CD4-positive, CD25-positive, alpha-beta regulatory T cell (primary cell): ENCODE measurements at regions not wholly inside any gene's neighbourhood (a gene's known extent, or its start where the extent isn't known, plus 50 kb on each side); places are given as distances from the start of the nearest gene placed in this dataset.

Experiments
- ATAC-seq, 2 donors: fragments of 150-1000 bp; cut with Tn5 transposase; one replicate each; pipeline ENCODE4 v1.10.0; 2021; ENCODE audit warnings: low read depth in 2 of 2, moderate number of reproducible peaks in 2 of 2, moderate library complexity in 1 of 2
- DNase-seq, 3 donors: peaks; one replicate each; pipeline versions ENCODE4 v3.0.0 to v3.0.0-alpha.2; 2012 to 2022; ENCODE audit warnings: mixed read lengths in 1 of 3
- H3K27ac ChIP-seq: one replicate; pipeline ENCODE4 v1.7.0; 2013; ENCODE audit warnings: mild to moderate bottlenecking, low read length; ENCODE audit not compliant: insufficient read depth, poor library complexity, severe bottlenecking
- H3K27me3 ChIP-seq: one replicate; pipeline ENCODE4 v1.7.0; 2013; ENCODE audit warnings: low read length; ENCODE audit not compliant: control insufficient read depth, insufficient read depth
- H3K36me3 ChIP-seq: one replicate; pipeline ENCODE4 v1.7.0; 2013; ENCODE audit warnings: mild to moderate bottlenecking, low read length, moderate library complexity; ENCODE audit not compliant: control insufficient read depth, insufficient read depth
- H3K4me1 ChIP-seq: 2 replicates; pipeline ENCODE4 v1.7.0; 2013; ENCODE audit warnings: mild to moderate bottlenecking, low read length; ENCODE audit not compliant: insufficient read depth, control insufficient read depth, poor library complexity, severe bottlenecking
- H3K4me3 ChIP-seq: one replicate; pipeline ENCODE4 v1.7.0; 2013; ENCODE audit warnings: low read depth, mild to moderate bottlenecking, low read length, moderate library complexity
- H3K9me3 ChIP-seq, 2 experiments: 1 replicate in 1 of 2; 2 replicates in 1 of 2; pipeline ENCODE4 v1.7.0; 2013; ENCODE audit warnings: low read length in 2 of 2, mild to moderate bottlenecking in 1 of 2, moderate library complexity in 1 of 2; ENCODE audit not compliant: control insufficient read depth in 2 of 2
- H3K27ac Mint-ChIP-seq, 3 donors: one replicate each; pipeline ENCODE4 v1.8.0; 2020 to 2022; ENCODE audit warnings: mild to moderate bottlenecking in 3 of 3, mixed read lengths in 3 of 3, moderate library complexity in 2 of 3
- H3K27me3 Mint-ChIP-seq: one replicate; pipeline ENCODE4 v1.8.0; 2022; ENCODE audit warnings: mild to moderate bottlenecking, mixed read lengths
- H3K36me3 Mint-ChIP-seq: one replicate; pipeline ENCODE4 v1.8.0; 2020; ENCODE audit warnings: mixed read lengths
- H3K4me1 Mint-ChIP-seq, 4 donors: one replicate each; pipeline ENCODE4 v1.8.0; 2020 to 2022; ENCODE audit warnings: mixed read lengths in 4 of 4, mild to moderate bottlenecking in 1 of 4
- H3K4me3 Mint-ChIP-seq, 4 donors: one replicate each; pipeline ENCODE4 v1.8.0; 2020 to 2022; ENCODE audit warnings: mild to moderate bottlenecking in 4 of 4, mixed read lengths in 4 of 4, moderate library complexity in 3 of 4
- H3K9me3 Mint-ChIP-seq, 7 donors: one replicate each; pipeline ENCODE4 v1.8.0; 2020 to 2022; ENCODE audit warnings: mixed read lengths in 7 of 7, mild to moderate bottlenecking in 3 of 7, moderate library complexity in 2 of 7

DNA sequence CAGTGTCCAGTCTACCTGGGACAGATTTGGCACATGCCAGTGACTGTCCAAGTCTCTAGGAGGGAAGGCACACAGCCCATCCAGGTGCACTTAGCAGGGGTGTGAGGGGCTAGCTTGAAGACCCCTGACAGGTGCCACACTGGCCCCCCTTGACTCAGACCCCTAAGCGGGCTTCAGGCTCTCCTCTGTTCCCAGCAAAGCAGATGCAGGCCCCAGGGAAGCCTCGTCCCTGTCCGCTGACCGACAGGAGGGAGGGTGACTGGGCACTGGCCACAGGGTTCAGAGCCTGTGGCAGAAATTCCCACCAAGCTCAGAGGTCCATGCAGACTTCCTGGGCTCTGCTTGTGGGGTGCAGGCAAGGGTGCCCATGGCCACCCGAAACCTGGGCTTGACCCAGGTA is 239.8 kb upstream of the MYT1L start:
- no peaks in the 10 kb centered on the region for H3K27me3 Mint-ChIP-seq
- no peaks in the 10 kb centered on the region for H3K27me3 ChIP-seq
- no peaks in the 10 kb centered on the region for H3K36me3 Mint-ChIP-seq
- DNase-seq = no peak
- no peak overlapping the region for H3K27ac ChIP-seq
- H3K36me3 ChIP-seq = no peaks in the 10 kb centered on the region
- no peaks in the 10 kb centered on the region for H3K4me1 Mint-ChIP-seq
- no peak overlapping the region for H3K4me3 ChIP-seq
- peaks cover 0 to 3% (median 0%) of the 10 kb centered on the region in 7 donors for H3K9me3 Mint-ChIP-seq
- H3K9me3 ChIP-seq = peaks cover 0 to 3% of the 10 kb centered on the region in 2 experiments
- ATAC-seq = no peak
- no peaks in the 10 kb centered on the region for H3K4me1 ChIP-seq
- no peak overlapping the region for H3K27ac Mint-ChIP-seq
- no peak overlapping the region for H3K4me3 Mint-ChIP-seq

DNA sequence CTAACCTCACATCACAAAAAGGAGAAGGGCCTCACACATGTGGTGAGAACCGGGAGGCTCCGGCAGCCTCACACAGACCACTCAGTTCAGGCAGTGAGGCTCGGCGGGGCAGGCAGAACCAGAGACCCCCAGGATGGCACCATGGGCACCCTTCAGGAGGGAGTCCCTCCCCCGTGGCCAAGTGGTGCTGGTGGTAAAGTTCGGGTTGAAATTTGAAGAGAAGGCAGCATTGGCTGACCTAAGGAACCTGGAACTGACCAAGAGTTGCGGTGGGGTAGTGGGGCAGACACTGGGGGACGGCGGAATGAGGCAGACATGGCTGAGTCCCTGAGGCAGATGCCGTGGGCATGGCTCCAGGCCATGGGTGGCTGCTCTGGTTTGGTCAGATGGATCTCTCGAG is 239.3 kb upstream of the MYT1L start:
- H3K27ac ChIP-seq = no peak overlapping the region
- DNase-seq = no peak
- no peaks in the 10 kb centered on the region for H3K27me3 Mint-ChIP-seq
- H3K27me3 ChIP-seq = no peaks in the 10 kb centered on the region
- H3K36me3 ChIP-seq = no peaks in the 10 kb centered on the region
- peaks cover 0 to 3% of the 10 kb centered on the region in 2 experiments for H3K9me3 ChIP-seq
- no peak overlapping the region for H3K4me3 ChIP-seq
- H3K4me1 ChIP-seq = no peaks in the 10 kb centered on the region
- H3K27ac Mint-ChIP-seq = peak overlapping the region in 1 of 3 donors; percentile 69
- peaks cover 0 to 3% (median 0%) of the 10 kb centered on the region in 7 donors for H3K9me3 Mint-ChIP-seq
- H3K4me1 Mint-ChIP-seq = no peaks in the 10 kb centered on the region
- ATAC-seq = no peak
- no peak overlapping the region for H3K4me3 Mint-ChIP-seq
- H3K36me3 Mint-ChIP-seq = no peaks in the 10 kb centered on the region

DNA sequence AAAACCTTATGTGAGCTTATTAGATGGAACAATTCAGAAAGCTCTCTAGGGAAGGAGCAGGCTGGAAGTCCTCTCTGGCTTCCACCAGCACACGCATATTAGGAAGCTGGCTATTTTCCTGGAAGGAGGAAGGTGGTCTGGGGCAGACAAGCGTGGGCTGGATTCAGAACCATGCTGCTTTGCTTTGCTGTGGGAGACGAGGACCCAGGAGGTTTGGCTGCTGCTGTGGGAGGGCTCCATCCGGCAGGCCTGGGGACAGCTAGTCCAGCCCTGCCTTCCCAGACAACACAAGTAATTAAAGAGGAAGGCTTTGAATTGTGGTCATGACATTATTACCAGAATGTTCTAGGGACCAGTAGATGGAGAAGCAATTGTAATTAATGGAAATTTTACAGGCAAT is 238.8 kb upstream of the MYT1L start:
- Histone ChIP-seq H3K4me3 (no peak overlapping the region), H3K9me3 (peaks cover 0 to 3% of the 10 kb centered on the region in 2 experiments), H3K27ac (no peak overlapping the region), H3K4me1 (no peaks in the 10 kb centered on the region), H3K27me3 (no peaks in the 10 kb centered on the region), H3K36me3 (no peaks in the 10 kb centered on the region)
- no peaks in the 10 kb centered on the region for H3K4me1 Mint-ChIP-seq
- H3K27me3 Mint-ChIP-seq = no peaks in the 10 kb centered on the region
- H3K9me3 Mint-ChIP-seq = peaks cover 0 to 3% (median 0%) of the 10 kb centered on the region in 7 donors
- H3K36me3 Mint-ChIP-seq = no peaks in the 10 kb centered on the region
- DNase-seq (no peak), ATAC-seq (no peak)
- peak overlapping the region in 1 of 3 donors; percentile 42 for H3K27ac Mint-ChIP-seq
- no peak overlapping the region for H3K4me3 Mint-ChIP-seq

GRCh38 chr2:2569306-2569705 is 238.2 kb upstream of the MYT1L start:
- Mint-ChIP-seq H3K36me3 (no peaks in the 10 kb centered on the region), H3K27me3 (no peaks in the 10 kb centered on the region), H3K4me3 (no peak overlapping the region), H3K27ac (peak overlapping the region in 1 of 3 donors; percentile 42), H3K4me1 (no peaks in the 10 kb centered on the region), H3K9me3 (peaks cover 0 to 3% (median 0%) of the 10 kb centered on the region in 7 donors)
- H3K4me3 ChIP-seq = no peak overlapping the region
- DNase-seq = no peak
- H3K36me3 ChIP-seq = no peaks in the 10 kb centered on the region
- H3K4me1 ChIP-seq = no peaks in the 10 kb centered on the region
- H3K27ac ChIP-seq = no peak overlapping the region
- ATAC-seq = no peak
- no peaks in the 10 kb centered on the region for H3K27me3 ChIP-seq
- H3K9me3 ChIP-seq = peaks cover 0 to 3% of the 10 kb centered on the region in 2 experiments

- H3K36me3 Mint-ChIP-seq = no peaks in the 10 kb centered on the region
- H3K4me1 Mint-ChIP-seq = no peaks in the 10 kb centered on the region
- Histone ChIP-seq H3K27me3 (no peaks in the 10 kb centered on the region), H3K4me1 (no peaks in the 10 kb centered on the region), H3K36me3 (no peaks in the 10 kb centered on the region), H3K4me3 (no peak overlapping the region), H3K27ac (no peak overlapping the region), H3K9me3 (peaks cover 0 to 3% of the 10 kb centered on the region in 2 experiments)
- no peak overlapping the region for H3K27ac Mint-ChIP-seq
- no peaks in the 10 kb centered on the region for H3K27me3 Mint-ChIP-seq
- peaks cover 0 to 3% (median 0%) of the 10 kb centered on the region in 7 donors for H3K9me3 Mint-ChIP-seq
- DNase-seq (no peak), ATAC-seq (no peak)
- H3K4me3 Mint-ChIP-seq = no peak overlapping the region
Measured at GRCh38 chr2:2568411-2568810, 237.3 kb upstream of the MYT1L start.

- ATAC-seq (no peak), DNase-seq (no peak)
- Mint-ChIP-seq H3K36me3 (no peaks in the 10 kb centered on the region), H3K9me3 (peaks cover 0 to 3% (median 0%) of the 10 kb centered on the region in 7 donors), H3K4me1 (no peaks in the 10 kb centered on the region), H3K4me3 (no peak overlapping the region), H3K27ac (no peak overlapping the region), H3K27me3 (no peaks in the 10 kb centered on the region)
- Histone ChIP-seq H3K27me3 (no peaks in the 10 kb centered on the region), H3K36me3 (no peaks in the 10 kb centered on the region), H3K4me1 (no peaks in the 10 kb centered on the region), H3K9me3 (peaks cover 0 to under 1% of the 10 kb centered on the region in 2 experiments), H3K27ac (no peak overlapping the region), H3K4me3 (no peak overlapping the region)
Measured at GRCh38 chr2:2567776-2568175, 236.7 kb upstream of the MYT1L start.

DNA sequence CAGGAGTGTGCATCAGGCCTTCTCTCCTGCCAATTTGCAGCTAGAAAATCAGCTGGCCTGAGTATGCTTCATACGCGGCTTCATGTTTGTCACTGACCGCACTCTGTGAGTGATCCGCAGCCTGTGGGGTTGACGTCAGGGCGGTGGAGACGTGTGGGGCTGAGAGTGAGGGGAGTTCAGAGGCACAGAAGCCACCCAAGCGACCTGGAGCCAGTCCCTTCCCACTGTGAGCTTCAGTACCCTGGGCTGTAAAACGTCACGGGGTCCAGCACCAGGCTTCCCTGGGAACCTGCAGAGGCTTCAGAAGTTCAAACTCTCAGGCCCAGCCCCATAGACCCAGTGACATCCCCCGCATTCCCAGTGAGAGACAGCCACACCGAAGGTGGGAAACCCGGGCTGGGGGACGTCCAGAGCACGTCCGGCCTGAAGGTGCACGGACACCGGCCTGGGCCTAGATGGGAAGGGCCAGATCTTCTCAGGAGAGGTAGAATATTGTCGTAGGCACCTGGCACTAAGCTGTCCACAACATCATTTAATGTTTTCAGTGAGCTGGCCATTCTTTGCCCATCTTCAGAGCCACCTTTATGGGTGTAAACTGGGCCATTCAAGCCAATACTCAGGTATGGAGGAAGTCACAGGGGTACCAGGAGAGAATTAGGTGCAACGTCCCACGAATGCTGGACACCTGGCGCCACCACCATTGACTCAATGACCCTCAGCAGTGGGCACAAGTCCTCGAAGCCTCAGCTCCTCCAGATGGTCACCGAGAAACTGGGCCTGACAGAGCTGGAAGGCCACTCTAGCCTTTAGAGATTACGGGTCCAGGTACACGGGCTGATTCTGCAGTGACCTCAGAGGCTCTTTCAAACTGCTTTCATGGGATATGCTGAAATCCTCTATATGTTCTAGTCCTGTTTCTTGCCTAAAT is 235.6 kb upstream of the MYT1L start:
- no peak for ATAC-seq
- DNase-seq = no peak
- no peaks in the 10 kb centered on the region for H3K36me3 ChIP-seq
- no peak overlapping the region for H3K27ac ChIP-seq
- Mint-ChIP-seq H3K4me3 (no peak overlapping the region), H3K27ac (no peak overlapping the region), H3K27me3 (no peaks in the 10 kb centered on the region), H3K9me3 (peaks cover 0 to 3% (median 0%) of the 10 kb centered on the region in 7 donors), H3K36me3 (no peaks in the 10 kb centered on the region), H3K4me1 (no peaks in the 10 kb centered on the region)
- no peak overlapping the region for H3K4me3 ChIP-seq
- no peaks in the 10 kb centered on the region for H3K4me1 ChIP-seq
- no peaks in the 10 kb centered on the region for H3K27me3 ChIP-seq
- no peaks in the 10 kb centered on the region for H3K9me3 ChIP-seq

DNA sequence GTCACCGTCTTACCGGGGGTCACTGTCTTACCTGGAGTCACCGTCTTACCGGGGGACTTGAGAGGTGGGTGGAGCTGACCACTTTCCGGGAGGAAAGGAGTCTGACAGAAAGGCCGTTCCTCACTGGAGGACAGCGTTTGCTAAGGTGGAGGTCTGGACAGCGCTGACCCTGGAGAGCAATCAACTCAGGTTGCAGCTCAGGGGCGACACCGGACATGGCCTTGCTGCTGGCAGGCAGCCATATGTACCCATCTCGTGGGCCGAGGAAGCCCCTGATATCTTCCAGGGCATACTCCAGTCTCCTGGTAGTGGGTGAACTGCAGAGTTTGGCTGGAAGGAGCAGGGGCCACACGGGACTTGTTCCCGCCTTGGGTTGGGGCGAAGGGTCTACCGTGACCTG is 234.6 kb upstream of the MYT1L start:
- Mint-ChIP-seq H3K9me3 (peaks cover 0 to 3% (median 0%) of the 10 kb centered on the region in 7 donors), H3K36me3 (no peaks in the 10 kb centered on the region), H3K27me3 (no peaks in the 10 kb centered on the region), H3K4me3 (no peak overlapping the region), H3K4me1 (peaks cover 0 to 2% (median 0%) of the 10 kb centered on the region in 4 donors), H3K27ac (no peak overlapping the region)
- Histone ChIP-seq H3K36me3 (no peaks in the 10 kb centered on the region), H3K4me1 (no peaks in the 10 kb centered on the region), H3K4me3 (no peak overlapping the region), H3K27me3 (no peaks in the 10 kb centered on the region), H3K27ac (no peak overlapping the region), H3K9me3 (no peaks in the 10 kb centered on the region)
- no peak for ATAC-seq
- DNase-seq = no peak
